Cerebellar cortex (tissue), 1 donor: ENCODE measurements at regions not wholly inside any gene's neighbourhood (a gene's known extent, or its start where the extent isn't known, plus 50 kb on each side); places are given as distances from the start of the nearest gene placed in this dataset.

Experiments
- DNase-seq: peaks from one replicate; pipeline ENCODE4 v3.0.0-alpha.2; 2015; ENCODE audit warnings: low spot score

DNA sequence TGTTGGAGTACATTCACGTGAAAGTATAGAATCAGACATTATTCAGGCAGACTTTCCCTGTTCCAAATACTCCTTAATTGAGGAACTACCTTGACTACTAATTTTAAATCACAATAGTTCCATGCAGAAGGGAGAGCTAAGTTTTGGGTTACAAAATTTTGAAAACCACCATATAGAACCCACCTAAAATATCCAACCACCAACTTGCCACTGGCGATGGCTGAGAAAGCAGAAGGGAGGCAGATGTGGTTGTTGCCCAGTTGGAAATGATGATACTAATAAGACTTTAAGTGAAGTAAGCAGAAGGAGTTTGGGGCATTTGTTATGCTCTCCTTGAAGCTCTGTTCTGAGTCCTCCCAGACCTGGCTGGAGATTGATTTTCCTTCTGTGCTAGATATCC is 190.7 kb downstream of the HLX start:
- no peak for DNase-seq

DNA sequence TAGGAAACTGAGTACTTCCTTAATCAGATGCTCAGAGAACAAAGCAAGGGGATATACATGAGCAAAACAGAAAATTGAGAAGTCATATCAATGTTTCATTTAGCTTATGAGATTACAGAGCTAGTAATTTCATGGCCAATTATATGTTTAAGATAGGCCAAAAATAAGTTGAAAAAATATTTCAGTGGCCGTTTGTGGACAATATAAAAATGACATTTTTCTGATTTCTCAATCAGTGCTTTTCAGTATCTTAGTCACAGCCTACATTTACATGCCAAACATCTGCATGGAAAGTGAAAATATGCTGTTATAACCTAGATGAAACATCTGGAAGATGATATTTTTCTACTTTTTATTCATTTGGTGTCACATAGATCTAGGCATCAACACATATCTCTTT is 192.5 kb downstream of the HLX start:
- DNase-seq = no peak

DNA sequence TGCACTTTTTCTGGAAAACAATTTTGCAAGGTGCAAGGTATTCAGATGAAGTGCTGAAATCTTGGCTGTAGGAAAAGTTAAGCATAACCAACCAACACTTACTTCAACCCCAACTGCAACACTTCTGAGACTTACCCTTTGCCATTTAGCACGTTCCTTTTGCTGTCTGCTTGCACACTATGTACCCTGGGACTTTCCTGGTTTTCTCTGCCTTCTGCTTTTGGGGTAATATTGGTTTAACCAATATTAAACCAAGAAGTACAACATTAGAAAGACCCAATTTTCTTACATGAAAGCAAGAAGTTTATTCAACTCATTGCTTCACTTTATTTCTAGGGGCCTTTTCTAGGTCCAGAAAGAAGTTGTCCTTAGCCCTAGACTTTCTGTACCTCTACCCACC is 193.0 kb downstream of the HLX start:
- DNase-seq = no peak

DNA sequence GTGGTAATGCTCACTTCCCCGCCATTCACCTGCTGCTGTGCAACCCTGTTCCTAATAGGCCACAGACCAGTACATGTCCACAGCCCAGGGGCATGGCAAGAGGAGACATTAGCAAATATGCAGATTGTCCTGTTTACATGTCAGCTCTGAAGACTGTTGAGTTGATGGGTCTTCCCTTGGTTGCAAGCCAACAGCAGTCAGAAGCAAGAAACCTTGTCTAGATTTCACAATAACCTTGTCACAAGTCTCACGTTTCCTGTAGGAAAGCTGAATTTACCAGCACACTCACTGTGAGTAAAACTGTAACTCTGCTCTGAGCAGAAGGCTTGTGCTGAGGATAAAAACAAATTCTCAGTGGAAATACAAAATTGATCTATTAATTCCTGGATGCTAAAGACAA is 195.1 kb downstream of the HLX start:
- no peak for DNase-seq

GRCh38 chr1:221075911-221076310 is 196.7 kb downstream of the HLX start:
- no peak for DNase-seq

- no peak for DNase-seq
These were observed 197.2 kb downstream of the HLX start for GRCh38 chr1:221076391-221076811.

DNA sequence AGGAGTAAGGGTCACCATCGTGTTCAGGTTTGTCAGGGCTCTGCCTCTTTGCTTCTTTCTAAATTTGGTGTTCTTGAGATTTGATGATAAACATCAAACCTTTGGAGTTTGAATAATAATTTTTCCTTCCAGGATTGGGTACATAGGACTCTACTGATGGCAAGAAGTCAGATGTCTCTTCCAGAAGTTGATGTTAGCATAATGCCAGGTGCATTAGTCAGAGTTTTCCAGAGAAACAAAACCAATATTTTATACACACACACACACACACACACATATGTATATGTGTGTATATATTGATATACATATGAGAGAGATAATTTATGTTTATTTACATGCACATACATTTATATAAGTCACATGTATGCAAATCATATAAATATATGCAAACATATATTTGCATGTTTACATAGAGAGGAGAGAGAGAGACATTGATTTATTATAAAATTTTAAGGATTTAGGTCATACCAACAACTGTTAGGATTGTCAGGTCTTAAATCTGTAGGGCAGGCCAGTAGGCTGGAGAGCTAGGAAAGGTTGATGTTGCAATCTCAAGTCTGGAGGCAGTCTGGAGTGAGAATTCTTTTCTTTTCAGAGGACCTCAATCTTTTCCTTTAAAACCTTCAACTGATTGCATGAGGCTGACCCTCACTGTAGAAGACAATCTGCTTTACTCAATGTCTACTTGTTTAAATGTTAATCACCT is 199.2 kb downstream of the HLX start:
- DNase-seq = no peak

DNA sequence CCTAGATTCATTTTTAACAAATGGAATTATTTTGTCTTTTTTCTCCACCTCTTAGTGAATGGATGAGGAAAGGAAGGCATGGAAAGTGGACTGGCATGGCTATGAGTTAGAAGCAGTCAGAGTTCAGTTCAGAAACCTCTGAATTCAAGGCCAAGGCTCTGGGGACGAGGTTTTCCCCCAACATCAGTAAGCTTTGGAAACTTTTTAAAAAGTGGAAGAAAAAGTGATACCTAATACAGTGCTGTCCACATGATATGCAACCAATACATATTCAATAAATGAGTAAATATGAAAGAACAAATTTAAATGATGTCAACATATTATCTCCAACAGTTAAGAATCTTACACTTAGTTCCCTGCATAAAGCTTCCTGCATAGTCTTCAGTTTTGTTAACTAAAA is 204.7 kb downstream of the HLX start:
- no peak for DNase-seq

DNA sequence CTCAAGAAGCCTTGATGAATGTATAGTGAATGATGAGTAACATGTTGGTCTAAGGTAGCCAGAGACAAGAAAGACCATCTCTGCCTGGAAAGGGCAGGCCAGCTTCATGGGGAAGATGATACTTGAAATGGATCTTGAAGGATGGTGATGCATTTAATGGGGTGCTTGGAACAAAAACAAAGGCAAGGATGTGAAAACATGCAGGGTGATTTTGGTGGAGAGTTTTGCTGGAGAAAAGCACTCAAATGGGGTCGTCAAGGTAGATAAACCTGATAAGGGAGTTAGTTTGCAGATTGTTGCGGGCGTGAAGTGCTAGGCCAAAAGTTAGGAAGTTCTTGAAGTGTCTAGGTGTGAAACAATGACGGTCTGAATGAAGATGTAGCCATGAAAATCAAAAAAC is 205.4 kb downstream of the HLX start:
- DNase-seq = no peak

- no peak for DNase-seq
These were observed 206.6 kb downstream of the HLX start for GRCh38 chr1:221085701-221086375.

DNA sequence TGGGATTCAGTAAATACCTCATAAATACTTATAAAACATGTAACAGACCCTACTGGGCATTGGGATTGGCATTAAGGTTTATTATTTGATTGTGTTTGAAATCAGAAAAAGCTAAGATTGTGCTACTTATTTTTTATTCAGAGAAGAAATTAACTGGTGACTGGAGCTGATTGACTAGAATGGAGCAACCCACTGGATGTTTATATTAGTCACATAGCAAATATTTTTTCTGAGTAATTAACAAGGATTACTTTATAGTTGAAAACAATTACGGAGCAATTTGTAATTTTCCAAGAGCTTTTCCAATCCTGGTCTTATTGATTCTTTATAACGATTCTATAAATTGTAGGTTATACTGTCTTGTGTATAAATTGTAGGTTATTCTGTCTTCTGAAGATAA is 208.7 kb downstream of the HLX start:
- DNase-seq = no peak

GRCh38 chr1:221089273-221089672 is 210.0 kb downstream of the HLX start:
- no peak for DNase-seq

- no peak for DNase-seq
These were observed 210.6 kb downstream of the HLX start for GRCh38 chr1:221089803-221090202.

DNA sequence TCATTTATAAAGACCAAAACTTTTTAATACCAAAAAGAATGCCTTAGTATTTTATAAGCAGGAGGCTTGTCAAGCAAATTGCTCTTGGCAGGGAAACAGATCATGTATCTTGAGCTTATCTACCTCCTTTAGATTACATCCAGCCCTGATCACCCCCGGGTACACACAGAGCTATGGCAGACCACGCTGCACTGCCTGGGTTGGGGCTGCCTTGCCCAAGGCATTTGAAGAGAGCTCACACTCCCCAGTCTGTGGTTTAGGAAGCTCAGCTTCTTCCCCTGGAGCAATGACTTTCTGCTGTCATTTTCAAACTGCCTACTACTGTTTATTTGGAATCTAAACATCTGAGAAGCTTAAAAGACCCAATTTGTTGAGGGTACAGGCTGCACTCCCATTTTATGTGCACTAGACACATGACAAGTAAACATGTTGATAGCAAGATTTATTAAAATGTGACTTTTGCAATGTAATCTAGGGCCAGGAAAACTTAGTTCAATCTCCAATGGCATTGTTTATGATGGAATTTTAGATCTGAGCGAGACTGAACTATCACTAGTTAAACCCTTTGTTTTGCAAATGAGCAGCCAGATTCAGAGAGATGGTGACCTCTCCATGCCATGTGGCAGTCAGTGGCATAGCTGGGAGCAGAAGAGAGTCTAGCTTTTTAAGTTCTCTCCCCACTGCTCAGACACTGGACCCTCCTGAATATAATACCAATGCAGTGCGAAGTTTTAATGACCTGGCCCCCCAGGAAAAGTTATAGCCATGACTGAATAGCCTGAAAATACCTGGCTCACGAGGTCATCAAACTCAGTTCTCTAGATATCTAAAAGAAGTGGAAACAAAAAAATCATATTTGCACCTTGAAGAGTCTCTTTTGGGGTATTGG is 214.9 kb downstream of the HLX start:
- DNase-seq = no peak

DNA sequence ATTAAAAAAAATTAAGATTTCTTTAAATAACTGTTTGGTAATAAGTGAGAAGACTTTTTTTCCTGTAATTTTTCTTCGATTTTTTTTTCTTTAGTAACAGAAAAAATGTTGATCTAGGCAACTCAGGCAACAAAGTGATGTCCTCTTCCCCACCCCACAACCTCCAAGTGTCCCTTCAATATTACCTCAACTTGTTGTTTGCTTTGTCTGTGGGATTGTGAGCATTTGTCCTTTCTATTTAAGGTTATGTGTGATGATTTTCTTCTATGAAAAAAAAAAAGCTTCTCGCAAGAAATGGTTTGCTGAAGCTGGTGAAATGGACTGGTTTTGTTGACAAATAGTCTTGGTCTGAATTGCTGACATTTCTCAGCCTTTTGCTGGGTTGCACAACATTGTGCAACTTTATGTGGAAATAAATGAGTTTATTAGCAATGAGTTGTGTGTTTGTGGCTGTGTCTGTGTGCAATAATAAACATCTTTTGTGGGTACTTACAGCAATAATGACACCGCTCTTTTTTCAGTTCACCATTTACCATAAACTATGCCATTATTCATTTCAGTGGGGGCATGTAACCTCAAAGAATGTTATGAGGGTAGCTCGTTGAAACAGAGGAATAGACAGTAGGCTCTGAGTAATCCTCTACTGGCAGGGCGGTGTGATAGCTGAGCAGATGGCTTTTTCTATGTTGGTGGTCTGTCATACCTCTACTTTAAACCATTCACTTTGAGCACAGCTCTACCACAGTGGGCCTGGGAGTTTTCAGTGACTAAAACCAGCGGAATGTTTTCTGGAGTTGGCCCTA is 218.4 kb downstream of the HLX start:
- no peak for DNase-seq

DNA sequence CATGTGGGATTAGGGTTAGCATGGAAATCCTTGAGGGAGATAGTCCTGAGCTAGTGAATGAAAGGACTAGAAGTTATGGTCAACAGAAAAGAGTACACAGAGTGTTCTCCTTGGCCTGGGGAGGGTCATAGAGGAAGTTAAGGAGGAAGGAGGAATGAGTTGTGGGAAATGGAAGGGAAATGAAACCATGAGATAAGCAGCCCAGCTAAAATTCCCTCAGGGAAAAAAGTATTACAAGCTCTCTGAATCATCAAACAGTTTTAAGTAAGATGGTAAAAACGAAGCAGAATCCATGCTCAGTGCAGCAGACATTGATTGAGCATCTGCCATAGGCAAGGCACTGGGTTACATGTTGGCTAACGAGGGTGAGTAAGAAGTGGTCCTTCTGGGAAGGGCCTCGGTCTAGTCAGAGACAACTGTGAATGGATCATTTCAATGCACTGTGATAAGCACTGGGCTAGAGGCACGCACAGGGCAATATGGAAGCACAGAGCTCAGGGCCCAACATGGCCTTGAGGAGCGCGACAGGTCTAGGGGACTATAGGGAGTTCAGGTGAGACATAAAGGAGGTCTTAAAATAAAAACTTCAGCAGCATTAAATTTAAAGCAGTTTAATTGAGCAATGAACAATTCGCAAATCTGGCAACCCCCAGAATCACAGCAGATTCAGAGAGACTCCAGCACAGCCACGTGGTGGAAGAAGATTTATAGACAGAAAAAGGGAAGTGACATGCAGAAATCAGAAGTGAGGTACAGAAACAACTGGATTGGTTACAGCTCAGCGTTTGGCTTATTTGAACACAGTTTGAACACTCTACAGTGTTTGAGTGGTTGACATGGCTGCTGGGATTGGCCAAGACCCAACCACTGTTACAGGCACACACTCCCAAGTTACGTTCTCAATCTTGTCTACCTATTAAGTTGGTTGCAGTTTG is 219.5 kb downstream of the HLX start:
- DNase-seq = no peak

DNA sequence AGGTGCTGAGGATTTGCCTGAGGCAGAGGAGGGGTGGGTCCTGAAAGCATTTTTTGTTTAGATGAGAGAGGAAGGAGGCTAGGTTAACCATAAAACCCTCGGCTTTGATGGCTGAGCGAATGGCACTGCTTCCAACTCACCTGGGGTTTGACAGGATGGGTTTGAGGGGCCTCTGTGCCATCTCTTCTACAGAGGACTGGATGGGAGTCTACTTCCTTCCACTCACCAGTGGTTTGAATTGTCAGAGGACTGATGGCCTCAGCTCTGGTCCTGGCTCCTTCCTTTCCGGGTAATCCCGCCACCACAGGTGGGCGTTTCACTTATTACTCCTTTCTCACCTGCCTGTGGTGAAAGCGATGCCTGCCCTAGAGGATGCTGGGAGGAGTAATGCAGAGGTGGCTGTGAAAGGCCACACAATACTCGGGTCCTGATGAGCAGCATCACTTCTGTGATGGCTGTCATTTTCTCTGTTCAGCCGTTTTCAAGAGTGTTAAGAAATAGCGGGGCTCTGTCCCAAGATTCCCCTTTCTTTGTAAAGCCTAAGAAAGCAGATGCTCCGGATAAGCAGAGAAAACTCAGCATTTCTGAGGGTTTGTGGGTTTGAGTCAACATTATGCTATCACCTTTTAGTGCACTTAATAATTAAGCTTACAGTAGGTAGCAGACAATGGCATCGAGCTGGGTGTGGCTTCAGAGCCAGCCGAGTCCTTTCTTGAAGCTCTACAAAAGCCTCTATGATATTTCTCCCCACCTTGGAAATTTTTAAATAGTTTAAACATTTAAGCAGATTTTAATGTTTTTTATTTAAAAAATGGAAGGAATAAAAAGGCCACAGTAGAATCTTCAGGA is 220.7 kb downstream of the HLX start:
- no peak for DNase-seq

GRCh38 chr1:221100611-221101010 is 221.4 kb downstream of the HLX start:
- no peak for DNase-seq

DNA sequence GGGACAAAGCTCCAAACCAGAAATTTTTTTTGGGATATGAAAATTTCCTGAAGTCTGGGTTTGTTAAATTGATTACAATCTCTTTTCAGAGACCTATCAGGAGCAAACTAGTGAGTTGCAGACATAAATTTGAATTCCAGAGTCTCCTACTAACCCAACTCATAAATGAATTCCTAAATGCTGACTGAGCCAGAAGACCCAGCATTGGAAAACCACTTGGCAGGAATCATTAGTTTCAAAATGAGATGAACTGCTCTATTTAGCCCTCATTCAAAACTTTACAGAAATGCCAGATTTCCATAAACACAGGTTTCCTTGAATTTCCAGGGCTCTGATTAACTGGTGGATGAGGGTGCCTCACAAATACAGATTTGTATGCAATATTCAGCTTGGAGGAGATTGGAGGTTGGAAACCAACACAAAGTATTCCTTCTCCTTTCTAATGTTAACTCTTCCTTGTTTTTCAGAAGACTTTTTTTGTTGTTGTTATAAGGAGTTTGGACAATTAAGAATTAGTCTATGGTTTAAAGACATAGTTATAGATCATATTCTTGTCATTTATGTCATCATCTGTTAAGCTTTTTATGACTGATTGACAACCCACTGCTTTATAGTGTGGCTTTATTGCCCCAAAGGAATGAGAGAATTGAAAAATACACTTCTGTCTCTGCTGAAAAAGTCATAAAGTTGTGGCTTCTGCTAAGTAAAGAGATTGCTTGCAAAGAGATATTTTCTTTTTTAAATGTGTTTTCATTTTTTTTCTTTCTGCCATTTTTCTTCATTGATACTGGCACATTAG is 222.8 kb downstream of the HLX start:
- no peak for DNase-seq
